ENCODE measurements at regions not wholly inside any gene's neighbourhood (a gene's known extent, or its start where the extent isn't known, plus 50 kb on each side); places are given as distances from the start of the nearest gene placed in this dataset.

- TF ChIP-seq BACH1 (IDR thresholded peaks at IDR 0.05; ENCODE audit: borderline replicate concordance) (no peak), MLLT1 (IDR thresholded peaks at IDR 0.05) (no peak), CBFB (IDR thresholded peaks at IDR 0.05; ENCODE audit: low read depth) (no peak), RAD21 (IDR thresholded peaks at IDR 0.05; ENCODE audit: insufficient read depth, low read depth, low read length) (no peak), DPF2 (IDR thresholded peaks at IDR 0.05) (no peak), MYC (IDR thresholded peaks at IDR 0.05; ENCODE audit: insufficient read depth, insufficient read length, insufficient replicate concordance, low read length, severe bottlenecking) (no peak), SKIL (IDR thresholded peaks at IDR 0.05; ENCODE audit: low read depth, poor library complexity, severe bottlenecking) (no peak), STAT1 (conservative IDR thresholded peaks at IDR 0.05) (no peak), NR2F1 (conservative IDR thresholded peaks at IDR 0.05) (no peak)
Measured at GRCh38 chr1:221439747-221440501, 302.0 kb downstream of the DUSP10 start (continued).
